HCT116 (cell line): ENCODE measurements at regions not wholly inside any gene's neighbourhood (a gene's known extent, or its start where the extent isn't known, plus 50 kb on each side); places are given as distances from the start of the nearest gene placed in this dataset.

ENCODE experiments used
- CEBPB ChIP-seq: IDR thresholded peaks from 2 replicates; pipeline ENCODE4 v1.6.1; 2012; ENCODE audit warnings: low read depth
- EGR1 ChIP-seq: IDR thresholded peaks from 2 replicates; pipeline ENCODE4 v1.6.1; 2012; ENCODE audit warnings: low read depth
- EZH2 ChIP-seq: fragments of 200-600 bp; sonication (generic); IDR thresholded peaks from 2 replicates; pipeline ENCODE4 v1.6.1; 2017; ENCODE audit warnings: antibody characterized with exemption, mixed run types
- EZH2phosphoT487 ChIP-seq: fragments of 200-600 bp; IDR thresholded peaks from 2 replicates; pipeline ENCODE4 v1.6.1; 2018; ENCODE audit warnings: antibody characterized with exemption, borderline replicate concordance
- POLR2A ChIP-seq: IDR thresholded peaks from 2 replicates; pipeline ENCODE4 v1.7.0; 2011; ENCODE audit warnings: borderline replicate concordance; ENCODE audit not compliant: insufficient read depth, insufficient read length; ENCODE audit errors: extremely low read depth
- POLR2AphosphoS5 ChIP-seq: IDR thresholded peaks from 2 replicates; pipeline ENCODE4 v1.6.1; 2011; ENCODE audit warnings: mild to moderate bottlenecking, low read depth, low read length, moderate library complexity
- RAD21 ChIP-seq: IDR thresholded peaks from 2 replicates; pipeline ENCODE4 v1.6.1; 2012; ENCODE audit warnings: low read depth, mild to moderate bottlenecking
- ZNF274 ChIP-seq: fragments of 200-500 bp; sonication (Bioruptor generic); IDR thresholded peaks from 2 replicates; pipeline ENCODE4 v1.6.1; 2014; ENCODE audit warnings: mild to moderate bottlenecking, low read depth, low read length, inconsistent platforms
- TF ChIP-seq, protein P1 (sequence below), 3 experiments: fragments of 200-600 bp in 1 of 3; sonication (generic) in 1 of 3; IDR thresholded peaks in 2 of 3; conservative IDR thresholded peaks in 1 of 3; 2 replicates each; pipeline ENCODE4 v1.5.1; 2012 to 2017; ENCODE audit warnings: low read depth in 2 of 3, low read length in 2 of 3, antibody characterized with exemption in 1 of 3, borderline replicate concordance in 1 of 3, control low read depth in 1 of 3, mild to moderate bottlenecking in 1 of 3, mixed read lengths in 1 of 3, mixed run types in 1 of 3, moderate library complexity in 1 of 3; ENCODE audit not compliant: insufficient read depth in 1 of 3
- TF ChIP-seq, protein P2 (sequence below): IDR thresholded peaks from 2 replicates; pipeline ENCODE4 v1.6.1; 2011; ENCODE audit warnings: mild to moderate bottlenecking, low read length, moderate library complexity; ENCODE audit not compliant: insufficient replicate concordance; ENCODE audit errors: extremely low read depth
- TF ChIP-seq, protein P3 (sequence below): IDR thresholded peaks from 2 replicates; pipeline ENCODE4 v1.6.1; 2012; ENCODE audit warnings: low read depth

DNA sequence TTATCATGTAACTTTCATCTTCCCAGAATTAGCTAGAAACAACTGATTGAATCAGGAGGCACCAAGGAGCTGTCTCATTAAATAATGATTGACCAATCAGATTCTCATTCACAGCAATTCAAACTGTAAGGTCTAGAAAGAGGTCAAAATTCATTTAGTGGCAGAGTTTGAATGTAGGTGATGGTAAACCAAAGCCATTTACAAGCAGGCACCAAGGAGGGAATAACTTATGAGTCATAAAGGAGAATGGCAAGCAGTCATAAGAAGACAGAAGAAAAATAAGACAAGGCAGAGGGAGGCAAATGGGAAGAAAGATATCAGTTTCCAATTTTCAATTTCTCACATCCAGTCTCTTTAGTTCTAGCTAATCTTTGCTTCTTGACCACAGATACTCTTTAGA is 52.9 kb upstream of the DEFB112 start:
- no peak for TF ChIP-seq EZH2phosphoT487
- no peak for TF ChIP-seq RAD21
- TF ChIP-seq, protein P1, sequence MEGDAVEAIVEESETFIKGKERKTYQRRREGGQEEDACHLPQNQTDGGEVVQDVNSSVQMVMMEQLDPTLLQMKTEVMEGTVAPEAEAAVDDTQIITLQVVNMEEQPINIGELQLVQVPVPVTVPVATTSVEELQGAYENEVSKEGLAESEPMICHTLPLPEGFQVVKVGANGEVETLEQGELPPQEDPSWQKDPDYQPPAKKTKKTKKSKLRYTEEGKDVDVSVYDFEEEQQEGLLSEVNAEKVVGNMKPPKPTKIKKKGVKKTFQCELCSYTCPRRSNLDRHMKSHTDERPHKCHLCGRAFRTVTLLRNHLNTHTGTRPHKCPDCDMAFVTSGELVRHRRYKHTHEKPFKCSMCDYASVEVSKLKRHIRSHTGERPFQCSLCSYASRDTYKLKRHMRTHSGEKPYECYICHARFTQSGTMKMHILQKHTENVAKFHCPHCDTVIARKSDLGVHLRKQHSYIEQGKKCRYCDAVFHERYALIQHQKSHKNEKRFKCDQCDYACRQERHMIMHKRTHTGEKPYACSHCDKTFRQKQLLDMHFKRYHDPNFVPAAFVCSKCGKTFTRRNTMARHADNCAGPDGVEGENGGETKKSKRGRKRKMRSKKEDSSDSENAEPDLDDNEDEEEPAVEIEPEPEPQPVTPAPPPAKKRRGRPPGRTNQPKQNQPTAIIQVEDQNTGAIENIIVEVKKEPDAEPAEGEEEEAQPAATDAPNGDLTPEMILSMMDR (IDR thresholded peaks at IDR 0.05 in 2 of 3, conservative IDR thresholded peaks at IDR 0.05 in 1 of 3; ENCODE audit: borderline replicate concordance in 1 of 3, insufficient read depth in 1 of 3, low read depth in 2 of 3, low read length in 2 of 3), result no peak
- no peak for TF ChIP-seq EGR1
- TF ChIP-seq, protein P2, sequence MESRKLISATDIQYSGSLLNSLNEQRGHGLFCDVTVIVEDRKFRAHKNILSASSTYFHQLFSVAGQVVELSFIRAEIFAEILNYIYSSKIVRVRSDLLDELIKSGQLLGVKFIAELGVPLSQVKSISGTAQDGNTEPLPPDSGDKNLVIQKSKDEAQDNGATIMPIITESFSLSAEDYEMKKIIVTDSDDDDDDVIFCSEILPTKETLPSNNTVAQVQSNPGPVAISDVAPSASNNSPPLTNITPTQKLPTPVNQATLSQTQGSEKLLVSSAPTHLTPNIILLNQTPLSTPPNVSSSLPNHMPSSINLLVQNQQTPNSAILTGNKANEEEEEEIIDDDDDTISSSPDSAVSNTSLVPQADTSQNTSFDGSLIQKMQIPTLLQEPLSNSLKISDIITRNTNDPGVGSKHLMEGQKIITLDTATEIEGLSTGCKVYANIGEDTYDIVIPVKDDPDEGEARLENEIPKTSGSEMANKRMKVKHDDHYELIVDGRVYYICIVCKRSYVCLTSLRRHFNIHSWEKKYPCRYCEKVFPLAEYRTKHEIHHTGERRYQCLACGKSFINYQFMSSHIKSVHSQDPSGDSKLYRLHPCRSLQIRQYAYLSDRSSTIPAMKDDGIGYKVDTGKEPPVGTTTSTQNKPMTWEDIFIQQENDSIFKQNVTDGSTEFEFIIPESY, result no peak
- no peak for TF ChIP-seq EZH2
- TF ChIP-seq ZNF274, result no peak
- no peak for TF ChIP-seq POLR2AphosphoS5
- TF ChIP-seq POLR2A, result no peak
- TF ChIP-seq, protein P3, sequence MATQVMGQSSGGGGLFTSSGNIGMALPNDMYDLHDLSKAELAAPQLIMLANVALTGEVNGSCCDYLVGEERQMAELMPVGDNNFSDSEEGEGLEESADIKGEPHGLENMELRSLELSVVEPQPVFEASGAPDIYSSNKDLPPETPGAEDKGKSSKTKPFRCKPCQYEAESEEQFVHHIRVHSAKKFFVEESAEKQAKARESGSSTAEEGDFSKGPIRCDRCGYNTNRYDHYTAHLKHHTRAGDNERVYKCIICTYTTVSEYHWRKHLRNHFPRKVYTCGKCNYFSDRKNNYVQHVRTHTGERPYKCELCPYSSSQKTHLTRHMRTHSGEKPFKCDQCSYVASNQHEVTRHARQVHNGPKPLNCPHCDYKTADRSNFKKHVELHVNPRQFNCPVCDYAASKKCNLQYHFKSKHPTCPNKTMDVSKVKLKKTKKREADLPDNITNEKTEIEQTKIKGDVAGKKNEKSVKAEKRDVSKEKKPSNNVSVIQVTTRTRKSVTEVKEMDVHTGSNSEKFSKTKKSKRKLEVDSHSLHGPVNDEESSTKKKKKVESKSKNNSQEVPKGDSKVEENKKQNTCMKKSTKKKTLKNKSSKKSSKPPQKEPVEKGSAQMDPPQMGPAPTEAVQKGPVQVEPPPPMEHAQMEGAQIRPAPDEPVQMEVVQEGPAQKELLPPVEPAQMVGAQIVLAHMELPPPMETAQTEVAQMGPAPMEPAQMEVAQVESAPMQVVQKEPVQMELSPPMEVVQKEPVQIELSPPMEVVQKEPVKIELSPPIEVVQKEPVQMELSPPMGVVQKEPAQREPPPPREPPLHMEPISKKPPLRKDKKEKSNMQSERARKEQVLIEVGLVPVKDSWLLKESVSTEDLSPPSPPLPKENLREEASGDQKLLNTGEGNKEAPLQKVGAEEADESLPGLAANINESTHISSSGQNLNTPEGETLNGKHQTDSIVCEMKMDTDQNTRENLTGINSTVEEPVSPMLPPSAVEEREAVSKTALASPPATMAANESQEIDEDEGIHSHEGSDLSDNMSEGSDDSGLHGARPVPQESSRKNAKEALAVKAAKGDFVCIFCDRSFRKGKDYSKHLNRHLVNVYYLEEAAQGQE, result no peak
- TF ChIP-seq CEBPB, result no peak
